Fibroblast of lung (primary cell): ENCODE measurements at regions not wholly inside any gene's neighbourhood (a gene's known extent, or its start where the extent isn't known, plus 50 kb on each side); places are given as distances from the start of the nearest gene placed in this dataset.

ENCODE experiments used
- EZH2 ChIP-seq: IDR thresholded peaks from 2 replicates; pipeline ENCODE4 v1.5.1; 2012; ENCODE audit warnings: low read length, control low read depth, mild to moderate bottlenecking; ENCODE audit errors: missing control alignments
- TF ChIP-seq, protein P1 (sequence below), 2 donors: IDR thresholded peaks in 1 of 2; conservative IDR thresholded peaks in 1 of 2; 1 replicate in 1 of 2; 2 replicates in 1 of 2; pipeline ENCODE4 v1.5.1; 2011 to 2012; ENCODE audit warnings: low read length in 2 of 2, control low read depth in 1 of 2, inconsistent platforms in 1 of 2, low read depth in 1 of 2, mild to moderate bottlenecking in 1 of 2

DNA sequence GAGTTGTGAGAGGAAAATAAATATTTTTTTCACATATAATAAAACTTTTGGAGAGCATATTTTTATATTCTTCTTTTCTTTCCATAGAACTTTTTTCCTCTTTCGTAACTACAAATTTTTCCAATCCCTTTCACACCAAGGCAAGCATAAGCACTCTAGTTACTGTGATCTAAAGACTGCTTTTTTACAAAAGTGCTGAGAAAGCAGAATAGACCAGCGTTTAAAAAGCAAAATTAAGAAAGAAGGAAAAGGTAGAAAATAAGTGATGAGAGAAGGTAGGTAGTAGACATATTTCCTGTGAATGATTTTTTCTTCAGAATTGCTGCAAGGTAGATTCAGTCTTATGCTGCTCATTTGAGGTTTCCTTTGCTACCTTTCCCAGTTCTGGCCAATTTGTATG lies 195.5 kb downstream of the MBL2 start:
- TF ChIP-seq, protein P1, sequence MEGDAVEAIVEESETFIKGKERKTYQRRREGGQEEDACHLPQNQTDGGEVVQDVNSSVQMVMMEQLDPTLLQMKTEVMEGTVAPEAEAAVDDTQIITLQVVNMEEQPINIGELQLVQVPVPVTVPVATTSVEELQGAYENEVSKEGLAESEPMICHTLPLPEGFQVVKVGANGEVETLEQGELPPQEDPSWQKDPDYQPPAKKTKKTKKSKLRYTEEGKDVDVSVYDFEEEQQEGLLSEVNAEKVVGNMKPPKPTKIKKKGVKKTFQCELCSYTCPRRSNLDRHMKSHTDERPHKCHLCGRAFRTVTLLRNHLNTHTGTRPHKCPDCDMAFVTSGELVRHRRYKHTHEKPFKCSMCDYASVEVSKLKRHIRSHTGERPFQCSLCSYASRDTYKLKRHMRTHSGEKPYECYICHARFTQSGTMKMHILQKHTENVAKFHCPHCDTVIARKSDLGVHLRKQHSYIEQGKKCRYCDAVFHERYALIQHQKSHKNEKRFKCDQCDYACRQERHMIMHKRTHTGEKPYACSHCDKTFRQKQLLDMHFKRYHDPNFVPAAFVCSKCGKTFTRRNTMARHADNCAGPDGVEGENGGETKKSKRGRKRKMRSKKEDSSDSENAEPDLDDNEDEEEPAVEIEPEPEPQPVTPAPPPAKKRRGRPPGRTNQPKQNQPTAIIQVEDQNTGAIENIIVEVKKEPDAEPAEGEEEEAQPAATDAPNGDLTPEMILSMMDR (conservative IDR thresholded peaks at IDR 0.05 in 1 of 2, IDR thresholded peaks at IDR 0.05 in 1 of 2; ENCODE audit: low read depth in 1 of 2, low read length in 2 of 2), result no peak
- TF ChIP-seq EZH2, result no peak
